Lower leg skin (tissue), 4 donors: ENCODE measurements at regions not wholly inside any gene's neighbourhood (a gene's known extent, or its start where the extent isn't known, plus 50 kb on each side); places are given as distances from the start of the nearest gene placed in this dataset.

Experiments
- DNase-seq, 2 donors: peaks; one replicate each; pipeline ENCODE4 v3.0.0-alpha.2; 2019; ENCODE audit warnings: low spot score in 2 of 2
- H3K4me3 ChIP-seq: fragments of 200-600 bp; sonication (generic); 2 replicates; pipeline ENCODE4 v1.5.1; 2017; ENCODE audit warnings: mild to moderate bottlenecking, low read depth; ENCODE audit not compliant: poor library complexity, severe bottlenecking
- CTCF ChIP-seq, 3 donors: fragments of 450-650 bp; IDR thresholded peaks; one replicate each; pipeline ENCODE4 v1.5.1; 2016; ENCODE audit warnings: antibody characterized with exemption in 3 of 3, mild to moderate bottlenecking in 3 of 3, moderate library complexity in 2 of 3
- POLR2A ChIP-seq, 2 donors: fragments of 450-650 bp; IDR thresholded peaks; one replicate each; pipeline ENCODE4 v1.6.1; 2016 to 2017; ENCODE audit warnings: antibody characterized with exemption in 2 of 2, mild to moderate bottlenecking in 1 of 2, moderate library complexity in 1 of 2
- WGBS, 2 donors: methylation state at CpG; one replicate each; pipeline ENCODE4 v1.1.5; 2018; 5-methylcytosine and 5-hydroxymethylcytosine counted together
- intact Hi-C: fragments of 100-400 bp; cut with DNase I; formaldehyde crosslinking; loops from one replicate; pipeline ENCODE4 v1.15.0; 2023; ENCODE audit warnings: low total_unique reads

- no peak for TF ChIP-seq POLR2A (IDR thresholded peaks at IDR 0.05)
- TF ChIP-seq CTCF (IDR thresholded peaks at IDR 0.05), result no peak
- H3K4me3 ChIP-seq, result no peak overlapping the region
- intact Hi-C loops, result no loop called here
- 78 to 83% methylated on average over 5 of the region's 5 CpGs for WGBS, 2 donors
- no peak for DNase-seq
These were observed 133.6 kb upstream of the JCAD start for GRCh38 chr10:30192846-30193608.

- no peak overlapping the region for H3K4me3 ChIP-seq
- 91 to 93% methylated on average over 14 of the region's 14 CpGs for WGBS, 2 donors
- DNase-seq, result peak; percentile 26 to 60
- TF ChIP-seq POLR2A (IDR thresholded peaks at IDR 0.05), result no peak
- TF ChIP-seq CTCF (IDR thresholded peaks at IDR 0.05), result no peak
- intact Hi-C loops, result no loop called here
These were observed 131.5 kb upstream of the JCAD start for GRCh38 chr10:30190577-30191552.

- DNase-seq, result no peak
- 30 to 49% methylated on average over 4 of the region's 4 CpGs for WGBS, 2 donors
- intact Hi-C loops, result no loop called here
- TF ChIP-seq CTCF (IDR thresholded peaks at IDR 0.05), result no peak
- no peak for TF ChIP-seq POLR2A (IDR thresholded peaks at IDR 0.05)
- no peak overlapping the region for H3K4me3 ChIP-seq
These were observed 129.8 kb upstream of the JCAD start for GRCh38 chr10:30189238-30189580.

GRCh38 chr10:30188556-30189237, 129.3 kb upstream of the JCAD start:
- no peak for TF ChIP-seq CTCF (IDR thresholded peaks at IDR 0.05)
- no peak for TF ChIP-seq POLR2A (IDR thresholded peaks at IDR 0.05)
- 72 to 77% methylated on average over 10 to 14 of the region's 14 CpGs for WGBS, 2 donors
- DNase-seq, result no peak
- H3K4me3 ChIP-seq, result no peak overlapping the region
- intact Hi-C loops, result no loop called here

- intact Hi-C loops, result no loop called here
- DNase-seq, result peak in 1 of 2 donors; percentile 77
- H3K4me3 ChIP-seq, result no peak overlapping the region
- 49 to 70% methylated on average over 3 of the region's 3 CpGs for WGBS, 2 donors
- TF ChIP-seq POLR2A (IDR thresholded peaks at IDR 0.05) (no peak), CTCF (IDR thresholded peaks at IDR 0.05) (no peak)
These were observed 128.7 kb upstream of the JCAD start for GRCh38 chr10:30188101-30188500.
